Astrocyte (in vitro differentiated cells and primary cell): ENCODE measurements at regions not wholly inside any gene's neighbourhood (a gene's known extent, or its start where the extent isn't known, plus 50 kb on each side); places are given as distances from the start of the nearest gene placed in this dataset.

Source experiments
- DNase-seq: peaks from one replicate; pipeline ENCODE4 v3.0.0-alpha.2; 2010; ENCODE audit warnings: low read depth
- FAIRE-seq: peaks from 2 replicates; lab custom pipeline; 2011; peaks lifted over from hg19 to GRCh38; lab: Jason Lieb, UNC
- H2AFZ ChIP-seq: 2 replicates; pipeline ENCODE4 v1.6.0; 2012; ENCODE audit warnings: low read depth, low read length, inconsistent platforms
- H3K27ac ChIP-seq: 2 replicates; pipeline ENCODE4 v1.5.1; 2011; ENCODE audit warnings: low read depth, low read length, inconsistent platforms
- H3K27me3 ChIP-seq: 2 replicates; pipeline ENCODE4 v1.6.0; 2011; ENCODE audit warnings: low read length, inconsistent platforms; ENCODE audit not compliant: insufficient read depth
- H3K36me3 ChIP-seq: 2 replicates; pipeline ENCODE4 v1.5.1; 2011; ENCODE audit warnings: low read length, inconsistent platforms; ENCODE audit not compliant: insufficient read depth
- H3K4me1 ChIP-seq: 2 replicates; pipeline ENCODE4 v1.5.1; 2011; ENCODE audit warnings: low read length, inconsistent platforms; ENCODE audit not compliant: insufficient read depth
- H3K4me2 ChIP-seq: 2 replicates; pipeline ENCODE4 v1.6.0; 2012; ENCODE audit warnings: low read length, inconsistent platforms
- H3K4me3 ChIP-seq: 2 replicates; pipeline ENCODE4 v1.5.1; 2011; ENCODE audit warnings: low read depth, mild to moderate bottlenecking, low read length, inconsistent platforms; ENCODE audit not compliant: insufficient read depth
- H3K79me2 ChIP-seq: 2 replicates; pipeline ENCODE4 v1.6.0; 2012; ENCODE audit warnings: mild to moderate bottlenecking, low read length, inconsistent platforms; ENCODE audit not compliant: insufficient read depth
- H3K9ac ChIP-seq: 2 replicates; pipeline ENCODE4 v1.6.0; 2012; ENCODE audit warnings: mild to moderate bottlenecking, low read length, inconsistent platforms
- H3K9me3 ChIP-seq: 2 replicates; pipeline ENCODE4 v1.5.1; 2012; ENCODE audit warnings: low read depth, mild to moderate bottlenecking, low read length, inconsistent platforms; ENCODE audit not compliant: insufficient read depth
- H4K20me1 ChIP-seq: 2 replicates; pipeline ENCODE4 v1.6.0; 2012; ENCODE audit warnings: low read length, inconsistent platforms; ENCODE audit not compliant: insufficient read depth
- H3K27ac Mint-ChIP-seq: one replicate; pipeline ENCODE4 v1.8.0; 2021; ENCODE audit warnings: mild to moderate bottlenecking, mixed read lengths; ENCODE audit not compliant: unreplicated experiment
- H3K27me3 Mint-ChIP-seq: one replicate; pipeline ENCODE4 v1.8.0; 2021; ENCODE audit warnings: low read depth, mixed read lengths; ENCODE audit not compliant: unreplicated experiment
- H3K36me3 Mint-ChIP-seq: one replicate; pipeline ENCODE4 v1.8.0; 2021; ENCODE audit warnings: low read depth, mixed read lengths; ENCODE audit not compliant: unreplicated experiment
- H3K4me1 Mint-ChIP-seq: one replicate; pipeline ENCODE4 v1.8.0; 2021; ENCODE audit warnings: low read depth, mixed read lengths; ENCODE audit not compliant: unreplicated experiment
- H3K4me3 Mint-ChIP-seq: one replicate; pipeline ENCODE4 v1.8.0; 2021; ENCODE audit warnings: mild to moderate bottlenecking, moderate library complexity, mixed read lengths; ENCODE audit not compliant: unreplicated experiment
- H3K9me3 Mint-ChIP-seq: one replicate; pipeline ENCODE4 v1.8.0; 2021; ENCODE audit warnings: mild to moderate bottlenecking, mixed read lengths; ENCODE audit not compliant: unreplicated experiment
- EZH2 ChIP-seq: IDR thresholded peaks from 2 replicates; pipeline ENCODE4 v1.6.1; 2012; ENCODE audit warnings: mild to moderate bottlenecking, low read length, inconsistent platforms; ENCODE audit not compliant: insufficient read depth
- TF ChIP-seq, protein P1 (sequence below): IDR thresholded peaks from 2 replicates; pipeline ENCODE4 v1.5.1; 2011; ENCODE audit warnings: low read depth, mild to moderate bottlenecking, inconsistent platforms, low read length, moderate library complexity; ENCODE audit not compliant: insufficient read depth

- no peak overlapping the region for H3K4me3 ChIP-seq
- Mint-ChIP-seq H3K27ac (no peak overlapping the region), H3K9me3 (no peaks in the 10 kb centered on the region), H3K27me3 (no peaks in the 10 kb centered on the region), H3K4me3 (no peak overlapping the region), H3K4me1 (peaks cover 15% of the 10 kb centered on the region), H3K36me3 (no peaks in the 10 kb centered on the region)
- H3K4me2 ChIP-seq = no peak overlapping the region
- no peaks in the 10 kb centered on the region for H4K20me1 ChIP-seq
- FAIRE-seq (no peak), DNase-seq (no peak)
- H3K27me3 ChIP-seq = no peaks in the 10 kb centered on the region
- no peak overlapping the region for H3K27ac ChIP-seq
- H3K4me1 ChIP-seq = peaks cover 1% of the 10 kb centered on the region
- no peaks in the 10 kb centered on the region for H3K36me3 ChIP-seq
- H3K9ac ChIP-seq = no peak overlapping the region
- H3K79me2 ChIP-seq = no peaks in the 10 kb centered on the region
- TF ChIP-seq, protein P1, sequence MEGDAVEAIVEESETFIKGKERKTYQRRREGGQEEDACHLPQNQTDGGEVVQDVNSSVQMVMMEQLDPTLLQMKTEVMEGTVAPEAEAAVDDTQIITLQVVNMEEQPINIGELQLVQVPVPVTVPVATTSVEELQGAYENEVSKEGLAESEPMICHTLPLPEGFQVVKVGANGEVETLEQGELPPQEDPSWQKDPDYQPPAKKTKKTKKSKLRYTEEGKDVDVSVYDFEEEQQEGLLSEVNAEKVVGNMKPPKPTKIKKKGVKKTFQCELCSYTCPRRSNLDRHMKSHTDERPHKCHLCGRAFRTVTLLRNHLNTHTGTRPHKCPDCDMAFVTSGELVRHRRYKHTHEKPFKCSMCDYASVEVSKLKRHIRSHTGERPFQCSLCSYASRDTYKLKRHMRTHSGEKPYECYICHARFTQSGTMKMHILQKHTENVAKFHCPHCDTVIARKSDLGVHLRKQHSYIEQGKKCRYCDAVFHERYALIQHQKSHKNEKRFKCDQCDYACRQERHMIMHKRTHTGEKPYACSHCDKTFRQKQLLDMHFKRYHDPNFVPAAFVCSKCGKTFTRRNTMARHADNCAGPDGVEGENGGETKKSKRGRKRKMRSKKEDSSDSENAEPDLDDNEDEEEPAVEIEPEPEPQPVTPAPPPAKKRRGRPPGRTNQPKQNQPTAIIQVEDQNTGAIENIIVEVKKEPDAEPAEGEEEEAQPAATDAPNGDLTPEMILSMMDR = no peak
- no peak for TF ChIP-seq EZH2
- H3K9me3 ChIP-seq = no peaks in the 10 kb centered on the region
- H2AFZ ChIP-seq = no peak overlapping the region
Measured at GRCh38 chr10:52858722-52859121, 86.1 kb upstream of the MBL2 start.

GRCh38 chr10:52855546-52856325 lies 83.2 kb upstream of the MBL2 start:
- Mint-ChIP-seq H3K9me3 (no peaks in the 10 kb centered on the region), H3K27me3 (no peaks in the 10 kb centered on the region)

More at GRCh38 chr10:52855546-52856325, 83.2 kb upstream of the MBL2 start:
- Mint-ChIP-seq H3K4me1 (no peaks in the 10 kb centered on the region), H3K36me3 (no peaks in the 10 kb centered on the region), H3K4me3 (no peak overlapping the region), H3K27ac (no peak overlapping the region)
- H3K4me3 ChIP-seq = no peak overlapping the region
- H3K4me2 ChIP-seq = no peak overlapping the region
- no peaks in the 10 kb centered on the region for H3K79me2 ChIP-seq
- TF ChIP-seq, protein P1 = no peak
- TF ChIP-seq EZH2 = no peak
- H3K27me3 ChIP-seq = no peaks in the 10 kb centered on the region
- no peak for FAIRE-seq
- H3K9me3 ChIP-seq = no peaks in the 10 kb centered on the region
- H3K36me3 ChIP-seq = no peaks in the 10 kb centered on the region
- H3K4me1 ChIP-seq = no peaks in the 10 kb centered on the region
- no peak for DNase-seq
- no peak overlapping the region for H2AFZ ChIP-seq
- H4K20me1 ChIP-seq = no peaks in the 10 kb centered on the region
- no peak overlapping the region for H3K9ac ChIP-seq
- H3K27ac ChIP-seq = no peak overlapping the region
